ENCODE measurements at regions not wholly inside any gene's neighbourhood (a gene's known extent, or its start where the extent isn't known, plus 50 kb on each side); places are given as distances from the start of the nearest gene placed in this dataset.

- H3K9ac ChIP-seq (ENCODE audit: low read length) = no peak overlapping the region
- H3K9me3 ChIP-seq (ENCODE audit: insufficient read depth, low read length) = no peaks in the 10 kb centered on the region
- no peak overlapping the region for H2AFZ ChIP-seq (ENCODE audit: low read depth, low read length)
- no peak overlapping the region for H3K4me3 ChIP-seq (ENCODE audit: low read length)
- H3K27me3 ChIP-seq (ENCODE audit: low read depth, low read length) = no peaks in the 10 kb centered on the region
- H3K27ac ChIP-seq (ENCODE audit: low read length) = no peak overlapping the region
- no peaks in the 10 kb centered on the region for H3K36me3 ChIP-seq (replicated peaks; ENCODE audit: low read depth, low read length)
- TF ChIP-seq EZH2phosphoT487 (IDR thresholded peaks at IDR 0.05; ENCODE audit: low read depth) = no peak
- TF ChIP-seq CTCF (IDR thresholded peaks at IDR 0.05; ENCODE audit: low read depth, low read length) = no peak
- no peaks in the 10 kb centered on the region for H4K20me1 ChIP-seq (ENCODE audit: insufficient read depth, low read length)
- H3K4me2 ChIP-seq (ENCODE audit: low read length) = no peak overlapping the region
- no peaks in the 10 kb centered on the region for H3K79me2 ChIP-seq (ENCODE audit: low read length)
- H3K4me1 ChIP-seq (ENCODE audit: low read length) = no peaks in the 10 kb centered on the region
Measured at GRCh38 chr2:538646-539045, 138.6 kb downstream of the TMEM18 start.

- H3K36me3 ChIP-seq (replicated peaks; ENCODE audit: low read depth, low read length) = no peaks in the 10 kb centered on the region
Measured at GRCh38 chr2:535222-535621, 142.0 kb downstream of the TMEM18 start.

GRCh38 chr2:529852-530251 lies 147.4 kb downstream of the TMEM18 start:
- Histone ChIP-seq H3K27me3 (ENCODE audit: low read depth, low read length) (no peaks in the 10 kb centered on the region), H4K20me1 (ENCODE audit: insufficient read depth, low read length) (no peaks in the 10 kb centered on the region), H3K4me2 (ENCODE audit: low read length) (no peak overlapping the region), H3K4me1 (ENCODE audit: low read length) (no peaks in the 10 kb centered on the region), H2AFZ (ENCODE audit: low read depth, low read length) (no peak overlapping the region), H3K79me2 (ENCODE audit: low read length) (no peaks in the 10 kb centered on the region), H3K9me3 (ENCODE audit: insufficient read depth, low read length) (no peaks in the 10 kb centered on the region), H3K9ac (ENCODE audit: low read length) (no peak overlapping the region), H3K4me3 (ENCODE audit: low read length) (no peak overlapping the region), H3K36me3 (replicated peaks; ENCODE audit: low read depth, low read length) (no peaks in the 10 kb centered on the region), H3K27ac (ENCODE audit: low read length) (no peak overlapping the region)
- no peak for TF ChIP-seq CTCF (IDR thresholded peaks at IDR 0.05; ENCODE audit: low read depth, low read length)
- no peak for TF ChIP-seq EZH2phosphoT487 (IDR thresholded peaks at IDR 0.05; ENCODE audit: low read depth)

More at GRCh38 chr2:535222-535621, 142.0 kb downstream of the TMEM18 start:
- TF ChIP-seq CTCF (IDR thresholded peaks at IDR 0.05; ENCODE audit: low read depth, low read length) = no peak
- no peak for TF ChIP-seq EZH2phosphoT487 (IDR thresholded peaks at IDR 0.05; ENCODE audit: low read depth)
- H4K20me1 ChIP-seq (ENCODE audit: insufficient read depth, low read length) = no peaks in the 10 kb centered on the region
- no peaks in the 10 kb centered on the region for H3K27me3 ChIP-seq (ENCODE audit: low read depth, low read length)
- H3K9me3 ChIP-seq (ENCODE audit: insufficient read depth, low read length) = no peaks in the 10 kb centered on the region
- H2AFZ ChIP-seq (ENCODE audit: low read depth, low read length) = no peak overlapping the region
- no peak overlapping the region for H3K9ac ChIP-seq (ENCODE audit: low read length)
- H3K4me2 ChIP-seq (ENCODE audit: low read length) = no peak overlapping the region
- no peak overlapping the region for H3K4me3 ChIP-seq (ENCODE audit: low read length)
- H3K79me2 ChIP-seq (ENCODE audit: low read length) = no peaks in the 10 kb centered on the region
- no peak overlapping the region for H3K27ac ChIP-seq (ENCODE audit: low read length)
- H3K4me1 ChIP-seq (ENCODE audit: low read length) = no peaks in the 10 kb centered on the region

- TF ChIP-seq CTCF (IDR thresholded peaks at IDR 0.05; ENCODE audit: low read depth, low read length) = peak; percentile 32
- TF ChIP-seq EZH2phosphoT487 (IDR thresholded peaks at IDR 0.05; ENCODE audit: low read depth) = no peak
- peak overlapping the region; percentile 60; the same call in 1 of the 2 replicates for H2AFZ ChIP-seq (ENCODE audit: low read depth, low read length)
- no peaks in the 10 kb centered on the region for H3K9me3 ChIP-seq (ENCODE audit: insufficient read depth, low read length)
- H3K4me3 ChIP-seq (ENCODE audit: low read length) = no peak overlapping the region
- H3K79me2 ChIP-seq (ENCODE audit: low read length) = no peaks in the 10 kb centered on the region
- H3K4me2 ChIP-seq (ENCODE audit: low read length) = no peak overlapping the region
- no peak overlapping the region for H3K27ac ChIP-seq (ENCODE audit: low read length)
- H3K4me1 ChIP-seq (ENCODE audit: low read length) = no peaks in the 10 kb centered on the region
- no peaks in the 10 kb centered on the region for H3K36me3 ChIP-seq (replicated peaks; ENCODE audit: low read depth, low read length)
- H3K27me3 ChIP-seq (ENCODE audit: low read depth, low read length) = no peaks in the 10 kb centered on the region
- H3K9ac ChIP-seq (ENCODE audit: low read length) = no peak overlapping the region
- H4K20me1 ChIP-seq (ENCODE audit: insufficient read depth, low read length) = no peaks in the 10 kb centered on the region
Measured at GRCh38 chr2:529424-529823, 147.8 kb downstream of the TMEM18 start.

Data from OCI-LY3 (cell line).